ENCODE measurements at regions not wholly inside any gene's neighbourhood (a gene's known extent, or its start where the extent isn't known, plus 50 kb on each side); places are given as distances from the start of the nearest gene placed in this dataset.

DNA sequence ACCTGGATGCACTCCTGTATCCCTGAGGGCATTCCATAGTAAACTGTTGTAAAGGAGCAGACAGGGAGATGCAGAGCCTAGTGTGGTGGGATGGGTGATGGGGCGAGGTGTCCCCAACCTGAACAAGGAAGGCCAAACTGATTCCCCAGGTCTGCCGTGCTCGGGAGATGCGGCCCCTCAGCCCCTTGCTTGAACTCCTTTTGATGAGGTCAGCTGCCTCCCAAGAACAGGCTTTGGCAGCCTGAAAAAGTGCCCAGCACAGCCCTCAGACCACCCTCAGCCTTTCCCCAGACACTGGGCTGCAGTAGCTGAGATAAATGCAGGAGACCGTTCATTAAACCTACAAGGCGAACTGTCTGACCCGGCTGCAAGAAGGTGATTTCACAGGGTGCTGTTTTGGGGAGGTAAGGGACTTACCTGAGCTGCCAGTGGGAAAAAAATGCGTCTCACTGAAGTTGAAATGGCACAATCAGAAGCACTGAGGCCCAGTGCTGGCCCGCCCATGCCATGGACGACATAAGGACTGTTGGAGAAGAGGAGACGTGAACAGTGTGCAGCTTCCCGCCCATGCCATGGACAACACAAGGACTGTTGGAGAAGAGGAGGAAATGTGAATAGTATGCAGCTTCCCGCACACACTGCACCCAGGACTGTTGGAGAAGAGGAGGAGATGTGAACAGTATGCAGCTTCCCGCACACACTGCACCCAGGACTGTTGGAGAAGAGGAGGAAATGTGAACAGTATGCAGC lies 148.4 kb upstream of the FAM20C start:
- TF ChIP-seq, protein P1, sequence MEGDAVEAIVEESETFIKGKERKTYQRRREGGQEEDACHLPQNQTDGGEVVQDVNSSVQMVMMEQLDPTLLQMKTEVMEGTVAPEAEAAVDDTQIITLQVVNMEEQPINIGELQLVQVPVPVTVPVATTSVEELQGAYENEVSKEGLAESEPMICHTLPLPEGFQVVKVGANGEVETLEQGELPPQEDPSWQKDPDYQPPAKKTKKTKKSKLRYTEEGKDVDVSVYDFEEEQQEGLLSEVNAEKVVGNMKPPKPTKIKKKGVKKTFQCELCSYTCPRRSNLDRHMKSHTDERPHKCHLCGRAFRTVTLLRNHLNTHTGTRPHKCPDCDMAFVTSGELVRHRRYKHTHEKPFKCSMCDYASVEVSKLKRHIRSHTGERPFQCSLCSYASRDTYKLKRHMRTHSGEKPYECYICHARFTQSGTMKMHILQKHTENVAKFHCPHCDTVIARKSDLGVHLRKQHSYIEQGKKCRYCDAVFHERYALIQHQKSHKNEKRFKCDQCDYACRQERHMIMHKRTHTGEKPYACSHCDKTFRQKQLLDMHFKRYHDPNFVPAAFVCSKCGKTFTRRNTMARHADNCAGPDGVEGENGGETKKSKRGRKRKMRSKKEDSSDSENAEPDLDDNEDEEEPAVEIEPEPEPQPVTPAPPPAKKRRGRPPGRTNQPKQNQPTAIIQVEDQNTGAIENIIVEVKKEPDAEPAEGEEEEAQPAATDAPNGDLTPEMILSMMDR (IDR thresholded peaks at IDR 0.05; ENCODE audit: poor library complexity) = no peak
- no peak for TF ChIP-seq EZH2 (IDR thresholded peaks at IDR 0.05; ENCODE audit: borderline replicate concordance)
- no peak for TF ChIP-seq EZH2phosphoT487 (IDR thresholded peaks at IDR 0.05; ENCODE audit: low read depth, severe bottlenecking, unreplicated experiment)
- WGBS (ENCODE audit: low lambda C conversion rate, missing lambda C conversion rate) = 92% methylated on average over 14 of the region's 14 CpGs

GRCh38 chr7:44541-44896 lies 147.9 kb upstream of the FAM20C start:
- Histone ChIP-seq H3K9me2 (replicated peaks; ENCODE audit: insufficient read depth) (no peaks in the 10 kb centered on the region), H3K4me1 (ENCODE audit: insufficient read depth) (no peaks in the 10 kb centered on the region), H3K4me3 (no peak overlapping the region), H3K79me2 (no peaks in the 10 kb centered on the region), H2AFZ (no peak overlapping the region), H3K27me3 (no peaks in the 10 kb centered on the region), H3K36me3 (replicated peaks; ENCODE audit: insufficient read depth, low read depth) (no peaks in the 10 kb centered on the region), H3K27ac (no peak overlapping the region), H3K9me3 (ENCODE audit: low read depth) (no peaks in the 10 kb centered on the region), H4K20me1 (ENCODE audit: insufficient read depth, poor library complexity, severe bottlenecking) (no peaks in the 10 kb centered on the region), H3K4me2 (no peak overlapping the region)
- DNase-seq (ENCODE audit: low spot score) = no peak
- WGBS (ENCODE audit: low lambda C conversion rate, missing lambda C conversion rate) = 93% methylated on average over 12 of the region's 12 CpGs
- TF ChIP-seq, protein P1 (IDR thresholded peaks at IDR 0.05; ENCODE audit: poor library complexity) = no peak
- no peak for TF ChIP-seq EZH2phosphoT487 (IDR thresholded peaks at IDR 0.05; ENCODE audit: low read depth, severe bottlenecking, unreplicated experiment)
- no peak for TF ChIP-seq EZH2 (IDR thresholded peaks at IDR 0.05; ENCODE audit: borderline replicate concordance)

More for the DNA sequence above, 148.4 kb upstream of the FAM20C start:
- Histone ChIP-seq H4K20me1 (ENCODE audit: insufficient read depth, poor library complexity, severe bottlenecking) (no peaks in the 10 kb centered on the region), H2AFZ (no peak overlapping the region), H3K4me1 (ENCODE audit: insufficient read depth) (no peaks in the 10 kb centered on the region), H3K4me3 (no peak overlapping the region), H3K27me3 (no peaks in the 10 kb centered on the region), H3K9me2 (replicated peaks; ENCODE audit: insufficient read depth) (no peaks in the 10 kb centered on the region), H3K4me2 (no peak overlapping the region), H3K36me3 (replicated peaks; ENCODE audit: insufficient read depth, low read depth) (no peaks in the 10 kb centered on the region), H3K27ac (no peak overlapping the region), H3K9me3 (ENCODE audit: low read depth) (no peaks in the 10 kb centered on the region), H3K79me2 (no peaks in the 10 kb centered on the region)
- no peak for DNase-seq (ENCODE audit: low spot score)

DNA sequence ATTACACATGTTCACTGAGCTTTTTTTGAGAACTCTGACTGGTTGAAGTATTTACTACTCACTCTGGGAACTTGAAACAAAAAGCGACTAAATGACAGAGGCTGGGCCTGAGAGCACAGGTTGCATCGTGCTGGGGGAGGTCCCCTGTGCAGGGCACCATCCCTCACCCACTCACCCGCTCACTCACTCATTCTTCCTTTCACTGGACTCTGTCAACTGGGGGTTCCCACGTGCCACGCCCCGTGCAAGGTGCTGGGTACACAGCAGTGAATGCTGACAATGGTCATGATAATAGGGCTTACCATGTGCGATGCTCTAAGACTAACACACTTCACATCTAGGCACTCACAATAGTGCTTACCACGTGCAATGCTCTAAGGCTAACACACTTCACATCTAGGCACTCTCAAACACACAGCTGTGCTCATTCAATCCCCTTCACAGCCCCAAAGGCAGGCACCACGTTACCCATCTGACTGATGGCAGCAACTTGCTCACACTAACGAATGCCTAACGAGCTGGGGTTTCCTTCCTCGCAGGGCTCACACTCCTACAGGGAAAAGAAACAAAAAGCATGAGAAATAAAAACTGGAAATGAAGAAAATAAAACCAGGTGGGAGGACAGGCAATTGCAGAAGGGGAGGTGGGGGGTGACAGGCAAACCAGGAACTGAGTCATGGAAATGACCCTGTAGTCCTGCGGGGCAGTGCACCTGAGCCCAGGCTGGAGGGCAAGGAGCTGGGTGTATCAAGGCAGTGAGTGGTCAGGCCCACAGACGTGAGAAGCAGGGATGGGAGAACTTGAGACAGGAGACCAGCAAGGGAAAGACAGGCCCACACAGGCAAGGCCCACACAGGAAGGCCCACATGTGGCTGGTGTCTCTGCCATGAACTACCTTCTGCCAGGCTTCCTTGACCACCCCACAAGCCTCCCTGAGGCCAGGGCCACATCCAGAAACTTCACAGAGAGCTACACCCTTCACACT lies 147.0 kb upstream of the FAM20C start:
- Histone ChIP-seq H2AFZ (no peak overlapping the region), H3K4me2 (no peak overlapping the region), H3K36me3 (replicated peaks; ENCODE audit: insufficient read depth, low read depth) (no peaks in the 10 kb centered on the region), H3K27me3 (no peaks in the 10 kb centered on the region), H3K79me2 (no peaks in the 10 kb centered on the region), H3K4me3 (no peak overlapping the region), H3K9me2 (replicated peaks; ENCODE audit: insufficient read depth) (no peaks in the 10 kb centered on the region), H3K4me1 (ENCODE audit: insufficient read depth) (no peaks in the 10 kb centered on the region), H3K9me3 (ENCODE audit: low read depth) (no peaks in the 10 kb centered on the region), H4K20me1 (ENCODE audit: insufficient read depth, poor library complexity, severe bottlenecking) (no peaks in the 10 kb centered on the region), H3K27ac (no peak overlapping the region)
- TF ChIP-seq EZH2phosphoT487 (IDR thresholded peaks at IDR 0.05; ENCODE audit: low read depth, severe bottlenecking, unreplicated experiment) (no peak), EZH2 (IDR thresholded peaks at IDR 0.05; ENCODE audit: borderline replicate concordance) (no peak)
- TF ChIP-seq, protein P1 (IDR thresholded peaks at IDR 0.05; ENCODE audit: poor library complexity) = no peak
- no peak for DNase-seq (ENCODE audit: low spot score)
- WGBS (ENCODE audit: low lambda C conversion rate, missing lambda C conversion rate) = 81% methylated on average over 14 of the region's 14 CpGs

Data from hepatocyte (in vitro differentiated cells).